Mucosa of rectum (tissue), 2 donors: ENCODE measurements at regions not wholly inside any gene's neighbourhood (a gene's known extent, or its start where the extent isn't known, plus 50 kb on each side); places are given as distances from the start of the nearest gene placed in this dataset.
"Not testable (repeated sequence)": the region's sequence is repeated elsewhere in the genome, so short reads cannot be mapped to it uniquely, and the experiment has no call there.

ENCODE experiments used
- H3K27ac ChIP-seq, 2 donors: one replicate each; pipeline ENCODE4 v1.7.0; 2013; ENCODE audit warnings: inconsistent platforms in 2 of 2, low read depth in 2 of 2, low read length in 2 of 2
- H3K27me3 ChIP-seq, 2 donors: one replicate each; pipeline ENCODE4 v1.7.0; 2013; ENCODE audit warnings: low read length in 2 of 2; ENCODE audit not compliant: control insufficient read depth in 2 of 2, insufficient read depth in 2 of 2
- H3K36me3 ChIP-seq, 2 donors: one replicate each; pipeline ENCODE4 v1.7.0; 2013; ENCODE audit warnings: low read length in 2 of 2; ENCODE audit not compliant: control insufficient read depth in 2 of 2, insufficient read depth in 2 of 2
- H3K4me1 ChIP-seq, 2 donors: one replicate each; pipeline ENCODE4 v1.7.0; 2013; ENCODE audit warnings: low read length in 2 of 2, mild to moderate bottlenecking in 1 of 2; ENCODE audit not compliant: control insufficient read depth in 2 of 2, insufficient read depth in 2 of 2
- H3K4me3 ChIP-seq, 2 donors: one replicate each; pipeline ENCODE4 v1.7.0; 2013; ENCODE audit warnings: low read length in 2 of 2
- H3K9ac ChIP-seq, 2 donors: one replicate each; pipeline ENCODE4 v1.7.0; 2013; ENCODE audit warnings: low read length in 2 of 2, low read depth in 1 of 2, mild to moderate bottlenecking in 1 of 2
- H3K9me3 ChIP-seq, 2 donors: one replicate each; pipeline ENCODE4 v1.7.0; 2013; ENCODE audit warnings: low read length in 2 of 2; ENCODE audit not compliant: control insufficient read depth in 2 of 2
- donor health status: healthy.
- donor health status: Normal muscosa, but diverticular disease.

DNA sequence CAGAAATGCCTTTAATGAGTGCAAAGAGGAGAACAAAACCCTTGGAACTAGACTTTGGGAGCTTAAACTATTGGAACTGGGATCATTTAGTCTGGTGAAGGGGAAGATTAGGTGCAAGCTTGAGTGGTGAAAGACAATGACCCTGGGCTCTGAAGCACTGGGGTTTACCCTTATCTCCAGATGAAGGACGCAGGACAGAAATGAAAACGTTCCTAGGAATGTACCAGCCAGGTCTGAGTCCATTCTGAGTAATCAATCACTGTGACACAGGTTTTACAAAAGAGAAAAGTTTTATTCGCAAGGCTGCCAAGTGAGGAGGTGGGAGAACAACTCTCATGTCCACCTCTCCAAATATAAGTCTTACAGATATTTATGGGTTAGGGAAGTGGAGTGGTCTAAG lies 249.1 kb downstream of the LRIG3 start:
- Histone ChIP-seq H3K4me1 (no peaks in the 10 kb centered on the region), H3K36me3 (no peaks in the 10 kb centered on the region), H3K4me3 (no peak overlapping the region), H3K27ac (no peak overlapping the region), H3K27me3 (no peaks in the 10 kb centered on the region), H3K9ac (no peak overlapping the region), H3K9me3 (no peaks in the 10 kb centered on the region)

- H3K9ac ChIP-seq, result no peak overlapping the region
- no peak overlapping the region for H3K27ac ChIP-seq
- H3K9me3 ChIP-seq, result no peaks in the 10 kb centered on the region
- H3K4me3 ChIP-seq, result no peak overlapping the region
- no peaks in the 10 kb centered on the region for H3K4me1 ChIP-seq
- H3K27me3 ChIP-seq, result no peaks in the 10 kb centered on the region
- no peaks in the 10 kb centered on the region for H3K36me3 ChIP-seq
These were observed 247.3 kb downstream of the LRIG3 start for GRCh38 chr12:58673021-58673420.

DNA sequence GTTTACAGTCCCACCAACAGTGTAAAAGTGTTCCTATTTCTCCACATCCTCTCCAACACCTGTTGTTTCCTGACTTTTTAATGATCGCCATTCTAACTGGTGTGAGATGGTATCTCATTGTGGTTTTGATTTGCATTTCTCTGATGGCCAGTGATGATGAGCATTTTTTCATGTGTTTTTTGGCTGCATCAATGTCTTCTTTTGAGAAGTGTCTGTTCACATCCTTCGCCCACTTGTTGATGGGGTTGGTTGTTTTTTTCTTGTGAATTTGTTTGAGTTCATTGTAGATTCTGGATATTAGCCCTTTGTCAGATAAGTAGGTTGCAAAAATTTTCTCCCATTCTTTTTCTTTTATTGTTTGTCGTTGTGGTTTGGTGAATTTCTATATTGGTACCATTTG lies 242.5 kb downstream of the LRIG3 start:
- H3K36me3 ChIP-seq, H3K9me3 ChIP-seq, H3K4me1 ChIP-seq, H3K9ac ChIP-seq, H3K27ac ChIP-seq, H3K4me3 ChIP-seq, H3K27me3 ChIP-seq: not testable (repeated sequence)

GRCh38 chr12:58678753-58679152 lies 241.6 kb downstream of the LRIG3 start:
- peaks cover 0 to 2% of the 10 kb centered on the region in 2 donors for H3K9me3 ChIP-seq
- no peak overlapping the region for H3K4me3 ChIP-seq
- H3K9ac ChIP-seq, result no peak overlapping the region
- H3K27me3 ChIP-seq, result no peaks in the 10 kb centered on the region
- H3K27ac ChIP-seq, result no peak overlapping the region
- H3K4me1 ChIP-seq, result no peaks in the 10 kb centered on the region
- no peaks in the 10 kb centered on the region for H3K36me3 ChIP-seq

GRCh38 chr12:58681730-58682129 lies 238.6 kb downstream of the LRIG3 start:
- H3K4me1 ChIP-seq, result no peaks in the 10 kb centered on the region
- H3K27me3 ChIP-seq, result no peaks in the 10 kb centered on the region
- H3K9ac ChIP-seq, result no peak overlapping the region
- H3K36me3 ChIP-seq, result no peaks in the 10 kb centered on the region
- no peak overlapping the region for H3K27ac ChIP-seq
- peaks cover 0 to 2% of the 10 kb centered on the region in 2 donors for H3K9me3 ChIP-seq
- no peak overlapping the region for H3K4me3 ChIP-seq

GRCh38 chr12:58695263-58695662 lies 225.0 kb downstream of the LRIG3 start:
- H3K27me3 ChIP-seq, result no peaks in the 10 kb centered on the region
- no peak overlapping the region for H3K9ac ChIP-seq
- H3K4me3 ChIP-seq, result no peak overlapping the region
- H3K4me1 ChIP-seq, result no peaks in the 10 kb centered on the region
- no peaks in the 10 kb centered on the region for H3K9me3 ChIP-seq
- H3K27ac ChIP-seq, result no peak overlapping the region
- H3K36me3 ChIP-seq, result no peaks in the 10 kb centered on the region

DNA sequence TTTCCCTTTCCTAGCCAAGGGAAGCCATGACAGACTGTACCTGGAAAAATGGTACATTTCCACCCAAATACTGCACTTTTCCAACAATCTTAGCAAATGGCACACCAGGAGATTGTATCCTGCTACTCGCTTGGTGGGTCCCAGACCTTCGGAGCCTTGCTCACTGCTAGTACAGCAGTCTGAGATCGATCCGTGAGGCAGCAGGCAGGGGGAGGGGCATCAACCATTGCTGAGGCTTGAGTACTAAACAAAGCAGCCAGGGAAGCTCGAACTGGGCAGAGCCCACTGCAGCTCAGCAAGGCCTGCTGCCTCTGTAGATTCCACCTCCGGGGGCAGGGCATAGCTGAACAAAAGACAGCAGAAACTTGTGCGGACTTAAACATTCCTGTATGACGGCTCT lies 218.8 kb downstream of the LRIG3 start:
- no peaks in the 10 kb centered on the region for H3K27me3 ChIP-seq
- no peak overlapping the region for H3K27ac ChIP-seq
- no peak overlapping the region for H3K4me3 ChIP-seq
- H3K36me3 ChIP-seq, result no peaks in the 10 kb centered on the region
- H3K9ac ChIP-seq, result no peak overlapping the region
- no peaks in the 10 kb centered on the region for H3K4me1 ChIP-seq
- H3K9me3 ChIP-seq, result no peaks in the 10 kb centered on the region

DNA sequence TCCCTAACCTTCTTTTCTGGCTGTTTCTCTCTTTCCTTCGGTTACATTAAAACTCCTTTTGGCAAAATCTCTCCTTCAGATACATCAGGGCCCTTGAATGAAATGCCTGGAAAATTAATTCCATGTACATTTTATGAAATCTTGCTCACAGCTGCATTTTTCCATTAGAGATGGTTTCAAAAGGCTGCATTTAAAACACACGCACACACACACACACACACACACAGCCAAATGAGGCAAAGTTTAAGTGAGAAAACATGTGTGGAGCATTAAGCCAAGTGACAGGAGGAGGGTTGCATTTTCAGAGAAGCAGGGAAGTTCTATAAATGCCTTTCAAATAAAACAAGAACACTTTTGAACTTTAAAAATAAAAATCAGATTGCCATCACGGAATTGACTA lies 216.4 kb downstream of the LRIG3 start:
- H3K9ac ChIP-seq, result no peak overlapping the region
- no peak overlapping the region for H3K27ac ChIP-seq
- no peaks in the 10 kb centered on the region for H3K4me1 ChIP-seq
- no peaks in the 10 kb centered on the region for H3K36me3 ChIP-seq
- H3K9me3 ChIP-seq, result no peaks in the 10 kb centered on the region
- no peak overlapping the region for H3K4me3 ChIP-seq
- H3K27me3 ChIP-seq, result no peaks in the 10 kb centered on the region

DNA sequence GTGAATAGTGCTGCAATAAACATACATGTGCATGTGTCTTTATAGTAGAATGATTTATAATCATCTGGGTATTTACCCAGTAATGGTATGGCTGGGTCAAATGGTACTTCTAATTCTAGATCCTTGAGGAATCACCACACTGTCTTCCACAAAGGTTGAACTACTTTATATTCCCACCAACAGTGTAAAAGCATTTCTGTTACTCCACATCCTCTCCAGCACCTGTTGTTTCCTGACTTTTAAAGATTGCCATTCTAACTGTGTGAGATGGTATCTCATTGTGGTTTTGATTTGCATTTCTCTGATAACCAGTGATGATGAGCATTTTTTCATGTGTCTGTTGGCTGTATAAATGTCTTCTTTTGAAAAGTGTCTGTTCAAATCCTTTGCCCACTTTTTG lies 215.5 kb downstream of the LRIG3 start:
- not testable (repeated sequence) for H3K36me3 ChIP-seq, H3K9me3 ChIP-seq, H3K27me3 ChIP-seq, H3K27ac ChIP-seq, H3K9ac ChIP-seq, H3K4me3 ChIP-seq, H3K4me1 ChIP-seq

DNA sequence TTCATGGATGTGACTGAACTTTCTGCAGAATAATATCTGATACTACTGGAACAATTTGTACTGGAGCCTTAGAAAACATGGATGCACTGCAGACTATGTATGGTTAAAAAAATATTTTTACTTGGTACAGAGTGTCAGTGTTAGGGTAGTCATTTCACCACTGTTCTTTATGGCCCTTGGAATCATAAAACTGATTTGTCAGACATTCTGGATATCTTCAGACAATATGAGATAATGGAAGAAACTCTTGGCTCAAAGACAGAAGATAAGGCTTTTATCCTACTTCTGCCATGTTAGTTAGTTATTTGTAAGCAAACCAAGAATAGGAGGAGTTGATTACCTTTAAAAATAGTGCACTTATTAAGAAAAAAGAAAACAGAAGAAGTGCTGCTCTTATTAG lies 209.4 kb downstream of the LRIG3 start:
- Histone ChIP-seq H3K36me3 (no peaks in the 10 kb centered on the region), H3K9me3 (no peaks in the 10 kb centered on the region), H3K4me1 (no peaks in the 10 kb centered on the region), H3K9ac (no peak overlapping the region), H3K27me3 (no peaks in the 10 kb centered on the region), H3K27ac (no peak overlapping the region), H3K4me3 (no peak overlapping the region)

- no peak overlapping the region for H3K4me3 ChIP-seq
- no peak overlapping the region for H3K27ac ChIP-seq
- H3K27me3 ChIP-seq, result no peaks in the 10 kb centered on the region
- H3K9ac ChIP-seq, result no peak overlapping the region
- H3K9me3 ChIP-seq, result no peaks in the 10 kb centered on the region
- no peaks in the 10 kb centered on the region for H3K4me1 ChIP-seq
- H3K36me3 ChIP-seq, result no peaks in the 10 kb centered on the region
These were observed 208.3 kb downstream of the LRIG3 start for GRCh38 chr12:58711974-58712373.
